ENCODE measurements at regions not wholly inside any gene's neighbourhood (a gene's known extent, or its start where the extent isn't known, plus 50 kb on each side); places are given as distances from the start of the nearest gene placed in this dataset.

- Histone ChIP-seq H3K36me3 (peaks cover 0 to 13% (median 0%) of the 10 kb centered on the region in 3 donors), H3K9me3 (no peaks in the 10 kb centered on the region), H3K27ac (no peak overlapping the region), H3K27me3 (no peaks in the 10 kb centered on the region), H3K4me1 (no peaks in the 10 kb centered on the region), H3K4me3 (no peak overlapping the region)
- TF ChIP-seq, protein P1, sequence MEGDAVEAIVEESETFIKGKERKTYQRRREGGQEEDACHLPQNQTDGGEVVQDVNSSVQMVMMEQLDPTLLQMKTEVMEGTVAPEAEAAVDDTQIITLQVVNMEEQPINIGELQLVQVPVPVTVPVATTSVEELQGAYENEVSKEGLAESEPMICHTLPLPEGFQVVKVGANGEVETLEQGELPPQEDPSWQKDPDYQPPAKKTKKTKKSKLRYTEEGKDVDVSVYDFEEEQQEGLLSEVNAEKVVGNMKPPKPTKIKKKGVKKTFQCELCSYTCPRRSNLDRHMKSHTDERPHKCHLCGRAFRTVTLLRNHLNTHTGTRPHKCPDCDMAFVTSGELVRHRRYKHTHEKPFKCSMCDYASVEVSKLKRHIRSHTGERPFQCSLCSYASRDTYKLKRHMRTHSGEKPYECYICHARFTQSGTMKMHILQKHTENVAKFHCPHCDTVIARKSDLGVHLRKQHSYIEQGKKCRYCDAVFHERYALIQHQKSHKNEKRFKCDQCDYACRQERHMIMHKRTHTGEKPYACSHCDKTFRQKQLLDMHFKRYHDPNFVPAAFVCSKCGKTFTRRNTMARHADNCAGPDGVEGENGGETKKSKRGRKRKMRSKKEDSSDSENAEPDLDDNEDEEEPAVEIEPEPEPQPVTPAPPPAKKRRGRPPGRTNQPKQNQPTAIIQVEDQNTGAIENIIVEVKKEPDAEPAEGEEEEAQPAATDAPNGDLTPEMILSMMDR (IDR thresholded peaks at IDR 0.05), result no peak
- no peak for TF ChIP-seq EP300 (IDR thresholded peaks at IDR 0.05)
- TF ChIP-seq POLR2A (IDR thresholded peaks at IDR 0.05), result no peak
- no peak for DNase-seq (ENCODE audit: low spot score in 2 of 2)
- 48 to 70% methylated on average over 3 of the region's 3 CpGs for WGBS, 2 donors
Measured at GRCh38 chr5:141771562-141771961, 89.5 kb upstream of the ARAP3 start.

DNA sequence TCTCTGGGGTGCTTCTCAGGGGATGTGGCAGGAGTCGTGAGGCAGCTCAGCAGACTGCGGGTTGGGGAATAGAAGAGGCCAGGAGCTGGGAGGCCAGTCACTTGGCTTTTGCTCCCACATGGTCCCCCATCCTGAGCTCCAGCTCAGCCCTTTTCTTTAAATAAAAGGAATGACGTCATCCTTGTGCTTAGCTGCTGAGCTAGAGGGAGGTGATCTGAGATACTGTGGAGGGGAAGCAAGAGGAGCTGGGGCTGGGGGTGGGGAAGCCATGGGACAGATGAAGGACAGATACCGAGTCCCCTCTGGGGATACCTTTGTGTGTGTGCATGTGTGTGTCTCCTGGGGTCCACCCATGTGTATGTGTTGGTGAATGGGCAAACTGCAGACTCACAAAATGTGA, 89.0 kb upstream of the ARAP3 start:
- 54 to 62% methylated on average over 4 of the region's 4 CpGs for WGBS, 2 donors
- DNase-seq (ENCODE audit: low spot score in 2 of 2), result no peak
- H3K27me3 ChIP-seq, result no peaks in the 10 kb centered on the region

DNA sequence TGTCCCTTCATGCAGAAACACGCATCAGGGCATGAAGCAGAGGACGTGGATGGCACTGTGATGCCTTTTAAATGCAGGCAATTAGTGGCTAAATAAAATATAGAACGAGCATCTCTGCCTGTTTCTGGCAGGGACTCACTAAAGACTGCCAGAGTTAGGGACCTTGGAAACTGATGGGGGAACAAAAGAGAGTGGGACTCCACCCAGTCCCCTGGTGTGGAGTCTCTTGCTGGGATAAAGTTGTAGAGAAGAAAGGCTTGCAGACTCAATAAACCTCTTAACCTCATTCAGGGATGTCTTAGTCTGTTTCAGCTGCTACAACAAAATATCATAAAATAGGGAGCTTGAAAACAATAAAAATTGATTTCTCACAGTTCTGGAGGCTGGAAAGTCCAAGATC, 87.6 kb upstream of the ARAP3 start:
- Histone ChIP-seq H3K27ac (no peak overlapping the region), H3K4me1 (no peaks in the 10 kb centered on the region), H3K4me3 (no peak overlapping the region), H3K9me3 (no peaks in the 10 kb centered on the region), H3K27me3 (no peaks in the 10 kb centered on the region), H3K36me3 (peaks cover 0 to 13% (median 0%) of the 10 kb centered on the region in 3 donors)
- TF ChIP-seq, protein P1 (IDR thresholded peaks at IDR 0.05), result no peak
- TF ChIP-seq POLR2A (IDR thresholded peaks at IDR 0.05), result no peak
- TF ChIP-seq EP300 (IDR thresholded peaks at IDR 0.05), result no peak
- no peak for DNase-seq (ENCODE audit: low spot score in 2 of 2)
- 72 to 76% methylated on average over 3 of the region's 3 CpGs for WGBS, 2 donors

More for the DNA sequence above, 89.0 kb upstream of the ARAP3 start:
- TF ChIP-seq, protein P1 (IDR thresholded peaks at IDR 0.05), result no peak
- TF ChIP-seq EP300 (IDR thresholded peaks at IDR 0.05), result no peak
- no peak for TF ChIP-seq POLR2A (IDR thresholded peaks at IDR 0.05)
- no peaks in the 10 kb centered on the region for H3K9me3 ChIP-seq
- no peak overlapping the region for H3K27ac ChIP-seq
- H3K4me3 ChIP-seq, result no peak overlapping the region
- H3K36me3 ChIP-seq, result peaks cover 0 to 13% (median 0%) of the 10 kb centered on the region in 3 donors
- H3K4me1 ChIP-seq, result no peaks in the 10 kb centered on the region

GRCh38 chr5:141767671-141768070, 85.6 kb upstream of the ARAP3 start:
- DNase-seq (ENCODE audit: low spot score in 2 of 2), result no peak
- WGBS, 2 donors, result 92 to 93% methylated on average over 15 of the region's 15 CpGs

GRCh38 chr5:141765896-141766551, 84.0 kb upstream of the ARAP3 start:
- WGBS, 2 donors, result 41 to 56% methylated on average over 2 of the region's 2 CpGs
- TF ChIP-seq, protein P1 (IDR thresholded peaks at IDR 0.05), result no peak
- no peak for TF ChIP-seq EP300 (IDR thresholded peaks at IDR 0.05)
- no peak for TF ChIP-seq POLR2A (IDR thresholded peaks at IDR 0.05)
- Histone ChIP-seq H3K4me1 (no peaks in the 10 kb centered on the region), H3K9me3 (no peaks in the 10 kb centered on the region), H3K27me3 (peaks cover 0 to 2% of the 10 kb centered on the region in 2 donors), H3K27ac (no peak overlapping the region), H3K4me3 (no peak overlapping the region), H3K36me3 (peaks cover 0 to 13% (median 0%) of the 10 kb centered on the region in 3 donors)
- DNase-seq (ENCODE audit: low spot score in 2 of 2), result no peak

More at GRCh38 chr5:141767671-141768070, 85.6 kb upstream of the ARAP3 start:
- TF ChIP-seq EP300 (IDR thresholded peaks at IDR 0.05) (no peak), POLR2A (IDR thresholded peaks at IDR 0.05) (no peak)
- Histone ChIP-seq H3K9me3 (no peaks in the 10 kb centered on the region), H3K4me1 (no peaks in the 10 kb centered on the region), H3K27me3 (no peaks in the 10 kb centered on the region), H3K27ac (no peak overlapping the region), H3K4me3 (no peak overlapping the region), H3K36me3 (peaks cover 0 to 13% (median 0%) of the 10 kb centered on the region in 3 donors)

Data from tibial nerve (tissue), 4 donors.